Superior temporal gyrus (tissue), 1 donor: ENCODE measurements at regions not wholly inside any gene's neighbourhood (a gene's known extent, or its start where the extent isn't known, plus 50 kb on each side); places are given as distances from the start of the nearest gene placed in this dataset.
"Not testable (repeated sequence)": the region's sequence is repeated elsewhere in the genome, so short reads cannot be mapped to it uniquely, and the experiment has no call there.

Experiments
- DNase-seq: peaks from one replicate; pipeline ENCODE4 v3.0.0-alpha.2; 2016; ENCODE audit errors: extremely low spot score

- no peak for DNase-seq
Observed at GRCh38 chr6:168255283-168255881, 64.2 kb downstream of the DACT2 start.

GRCh38 chr6:168252267-168252666 is 67.3 kb downstream of the DACT2 start:
- no peak for DNase-seq

- DNase-seq, result no peak
Observed at GRCh38 chr6:168250250-168250649, 69.3 kb downstream of the DACT2 start.

- no peak for DNase-seq
Observed at GRCh38 chr6:168249746-168250145, 69.8 kb downstream of the DACT2 start.

- no peak for DNase-seq
Observed at GRCh38 chr6:168248148-168248620, 71.4 kb downstream of the DACT2 start.

GRCh38 chr6:168247443-168248147 is 72.0 kb downstream of the DACT2 start:
- DNase-seq, result no peak

GRCh38 chr6:168244961-168245551 is 74.5 kb downstream of the DACT2 start:
- DNase-seq, result no peak

- DNase-seq, result no peak
Observed at GRCh38 chr6:168243812-168244376, 75.7 kb downstream of the DACT2 start.

GRCh38 chr6:168242940-168243225 is 76.7 kb downstream of the DACT2 start:
- no peak for DNase-seq

GRCh38 chr6:168242111-168242939 is 77.3 kb downstream of the DACT2 start:
- no peak for DNase-seq

- DNase-seq, result no peak
Observed at GRCh38 chr6:168240160-168240559, 79.4 kb downstream of the DACT2 start.

GRCh38 chr6:168239044-168239773 is 80.4 kb downstream of the DACT2 start:
- no peak for DNase-seq

GRCh38 chr6:168238159-168238909 is 81.2 kb downstream of the DACT2 start:
- DNase-seq, result no peak

GRCh38 chr6:168233875-168234213 is 85.7 kb downstream of the DACT2 start:
- DNase-seq, result not testable (repeated sequence)

- DNase-seq, result no peak
Observed at GRCh38 chr6:168232989-168233874, 86.3 kb downstream of the DACT2 start.

GRCh38 chr6:168232528-168232927 is 87.0 kb downstream of the DACT2 start:
- DNase-seq, result no peak

- no peak for DNase-seq
Observed at GRCh38 chr6:168232062-168232461, 87.5 kb downstream of the DACT2 start.

- no peak for DNase-seq
Observed at GRCh38 chr6:168231393-168231957, 88.1 kb downstream of the DACT2 start.

- no peak for DNase-seq
Observed at GRCh38 chr6:168229368-168229752, 90.2 kb downstream of the DACT2 start.
